SK-N-SH treated with all-trans-retinoic acid at 6 μM for 48 hours (cell line): ENCODE measurements at regions not wholly inside any gene's neighbourhood (a gene's known extent, or its start where the extent isn't known, plus 50 kb on each side); places are given as distances from the start of the nearest gene placed in this dataset.

Source experiments
- ATAC-seq: fragments of 200-7000 bp; cut with Tn5 transposase; 3 replicates; pipeline ENCODE4 v1.9.1; 2020; ENCODE audit warnings: mild to moderate bottlenecking, moderate library complexity
- ARNTL ChIP-seq: fragments of 450-650 bp; formaldehyde crosslinking; IDR thresholded peaks from 2 replicates; pipeline ENCODE4 v1.5.0; 2020; ENCODE audit warnings: low read depth, mild to moderate bottlenecking, moderate library complexity, borderline replicate concordance
- BACH2 ChIP-seq: fragments of 250-450 bp; sonication (Bioruptor Pico); IDR thresholded peaks from 2 replicates; pipeline ENCODE4 v1.9.0; 2021; ENCODE audit warnings: mild to moderate bottlenecking, borderline replicate concordance
- CREB5 ChIP-seq: fragments of 250-450 bp; sonication (Bioruptor Pico); IDR thresholded peaks from 2 replicates; pipeline ENCODE4 v1.5.1; 2020; ENCODE audit warnings: low read depth, mild to moderate bottlenecking, moderate library complexity
- CSDC2 ChIP-seq: fragments of 250-450 bp; sonication (Bioruptor Pico); IDR thresholded peaks from 2 replicates; pipeline ENCODE4 v1.5.0; 2020; ENCODE audit warnings: mild to moderate bottlenecking, moderate library complexity
- GLIS3 ChIP-seq: fragments of 250-450 bp; sonication (Bioruptor Pico); IDR thresholded peaks from 2 replicates; pipeline ENCODE4 v1.5.0; 2020; ENCODE audit warnings: mild to moderate bottlenecking, moderate library complexity
- ISL1 ChIP-seq: fragments of 250-450 bp; sonication (Bioruptor Pico); IDR thresholded peaks from 2 replicates; pipeline ENCODE4 v2.1.2; 2022; ENCODE audit warnings: mild to moderate bottlenecking, moderate library complexity
- OSR1 ChIP-seq: fragments of 250-450 bp; sonication (Bioruptor Pico); IDR thresholded peaks from 2 replicates; pipeline ENCODE4 v1.8.0; 2022; ENCODE audit warnings: moderate library complexity, mild to moderate bottlenecking, inconsistent platforms
- PATZ1 ChIP-seq: fragments of 250-450 bp; sonication (Bioruptor Pico); IDR thresholded peaks from 2 replicates; pipeline ENCODE4 v1.8.0; 2020; ENCODE audit warnings: mild to moderate bottlenecking, moderate library complexity, borderline replicate concordance
- POU6F1 ChIP-seq: fragments of 250-450 bp; sonication (Bioruptor Pico); IDR thresholded peaks from 2 replicates; pipeline ENCODE4 v1.8.0; 2021; ENCODE audit warnings: low read depth, mild to moderate bottlenecking, moderate library complexity, borderline replicate concordance
- PPARA ChIP-seq: fragments of 250-450 bp; sonication (Bioruptor Pico); IDR thresholded peaks from 2 replicates; pipeline ENCODE4 v1.5.0; 2020; ENCODE audit warnings: mild to moderate bottlenecking, borderline replicate concordance
- RARB ChIP-seq: fragments of 250-450 bp; sonication (Bioruptor Pico); IDR thresholded peaks from 2 replicates; pipeline ENCODE4 v1.8.0; 2021; ENCODE audit warnings: mild to moderate bottlenecking, moderate library complexity
- SNAI2 ChIP-seq: fragments of 250-450 bp; sonication (Bioruptor Pico); IDR thresholded peaks from 2 replicates; pipeline ENCODE4 v1.5.0; 2020; ENCODE audit warnings: mild to moderate bottlenecking, moderate library complexity
- TCF4 ChIP-seq: fragments of 250-450 bp; sonication (Bioruptor Pico); IDR thresholded peaks from 2 replicates; pipeline ENCODE4 v1.8.0; 2021; ENCODE audit warnings: mild to moderate bottlenecking, moderate library complexity, borderline replicate concordance
- TSHZ2 ChIP-seq: fragments of 250-450 bp; sonication (Bioruptor Pico); IDR thresholded peaks from 2 replicates; pipeline ENCODE4 v1.5.0; 2020; ENCODE audit warnings: mild to moderate bottlenecking, moderate library complexity
- ZC3H10 ChIP-seq: fragments of 250-450 bp; sonication (Bioruptor Pico); IDR thresholded peaks from 2 replicates; pipeline ENCODE4 v1.5.1; 2021; ENCODE audit warnings: mild to moderate bottlenecking, moderate library complexity
- ZFP3 ChIP-seq: fragments of 250-450 bp; sonication (Bioruptor Pico); IDR thresholded peaks from 2 replicates; pipeline ENCODE4 v1.5.0; 2020; ENCODE audit warnings: mild to moderate bottlenecking, moderate library complexity
- ZFP30 ChIP-seq: fragments of 450-650 bp; formaldehyde crosslinking; IDR thresholded peaks from 2 replicates; pipeline ENCODE4 v1.5.0; 2022; ENCODE audit warnings: mild to moderate bottlenecking, moderate library complexity
- ZNF565 ChIP-seq: fragments of 450-650 bp; formaldehyde crosslinking; conservative IDR thresholded peaks from 2 replicates; pipeline ENCODE4 v1.5.0; 2020; ENCODE audit warnings: low read depth, mild to moderate bottlenecking, moderate library complexity
- ZNF70 ChIP-seq: fragments of 450-650 bp; formaldehyde crosslinking; IDR thresholded peaks from 2 replicates; pipeline ENCODE4 v1.5.0; 2020; ENCODE audit warnings: mild to moderate bottlenecking, moderate library complexity
- ZNF8 ChIP-seq: fragments of 450-650 bp; formaldehyde crosslinking; IDR thresholded peaks from 2 replicates; pipeline ENCODE4 v1.5.0; 2020; ENCODE audit warnings: mild to moderate bottlenecking, moderate library complexity

- ATAC-seq = no peak
- TF ChIP-seq ARNTL (CRISPR knock-in tag) = no peak
- TF ChIP-seq OSR1 (CRISPR knock-in tag) = no peak
- TF ChIP-seq ZNF8 (CRISPR knock-in tag) = no peak
- TF ChIP-seq CREB5 (CRISPR knock-in tag) = no peak
Observed at GRCh38 chr3:127136024-127136600, 56.8 kb upstream of the PRR23E start.

- no peak for ATAC-seq
- no peak for TF ChIP-seq ZFP30
- TF ChIP-seq OSR1 (CRISPR knock-in tag) = no peak
- TF ChIP-seq BACH2 (CRISPR knock-in tag) = no peak
- TF ChIP-seq PPARA (CRISPR knock-in tag) = no peak
- no peak for TF ChIP-seq CSDC2 (CRISPR knock-in tag)
- TF ChIP-seq PATZ1 (CRISPR knock-in tag) = no peak
- no peak for TF ChIP-seq ISL1 (CRISPR knock-in tag)
- no peak for TF ChIP-seq ZC3H10
- TF ChIP-seq ZNF565 (CRISPR knock-in tag) = no peak
- no peak for TF ChIP-seq RARB
- no peak for TF ChIP-seq GLIS3 (CRISPR knock-in tag)
- TF ChIP-seq ZNF70 (CRISPR knock-in tag) = no peak
- TF ChIP-seq ZNF8 (CRISPR knock-in tag) = no peak
- TF ChIP-seq, all 23 proteins: peak for 0
Observed at GRCh38 chr3:127136706-127137105, 56.2 kb upstream of the PRR23E start.

- ATAC-seq = no peak
Observed at GRCh38 chr3:127137113-127137512, 55.8 kb upstream of the PRR23E start.

GRCh38 chr3:127137757-127138536 lies 55.0 kb upstream of the PRR23E start:
- no peak for ATAC-seq

More at GRCh38 chr3:127137113-127137512, 55.8 kb upstream of the PRR23E start:
- TF ChIP-seq ZC3H10 = no peak
- no peak for TF ChIP-seq POU6F1 (CRISPR knock-in tag)
- no peak for TF ChIP-seq GLIS3 (CRISPR knock-in tag)
- TF ChIP-seq ZFP3 (CRISPR knock-in tag) = no peak

More at GRCh38 chr3:127137757-127138536, 55.0 kb upstream of the PRR23E start:
- TF ChIP-seq CREB5 (CRISPR knock-in tag) = no peak
- TF ChIP-seq PATZ1 (CRISPR knock-in tag) = no peak
- no peak for TF ChIP-seq GLIS3 (CRISPR knock-in tag)
- no peak for TF ChIP-seq TCF4 (CRISPR knock-in tag)
- no peak for TF ChIP-seq OSR1 (CRISPR knock-in tag)
- no peak for TF ChIP-seq ARNTL (CRISPR knock-in tag)
- no peak for TF ChIP-seq ZFP3 (CRISPR knock-in tag)
- TF ChIP-seq ZC3H10 = no peak
- no peak for TF ChIP-seq TSHZ2 (CRISPR knock-in tag)
- TF ChIP-seq SNAI2 (CRISPR knock-in tag) = no peak
- no peak for TF ChIP-seq ZNF8 (CRISPR knock-in tag)
